GM12878 (cell line): ENCODE measurements at regions not wholly inside any gene's neighbourhood (a gene's known extent, or its start where the extent isn't known, plus 50 kb on each side); places are given as distances from the start of the nearest gene placed in this dataset.

Experiments
- ATAC-seq: fragments of 200-7000 bp; cut with Tn5 transposase; 3 replicates; pipeline ENCODE4 v1.9.1; 2020; ENCODE audit warnings: mild to moderate bottlenecking, moderate library complexity
- BruUV-seq: library from RNA; stranded (reverse); fragments of 400-500 nt; replicated peaks from 2 replicates; lab custom pipeline; 2021; lab: Mats Ljungman, UMichigan
- CTCF ChIA-PET: fragments of 300-600 bp; sonication (Branson Sonifier 250); formaldehyde crosslinking; extraction: SDS; loops from one replicate; lab custom pipeline; 2021; ENCODE audit warnings: inconsistent platforms; lab: Yijun Ruan, JAX
- POLR2A ChIA-PET: fragments of 350-600 bp; formaldehyde crosslinking; extraction: SDS; loops from one replicate; lab custom pipeline; 2021; ENCODE audit warnings: inconsistent platforms; lab: Charles Lee
- RAD21 ChIA-PET: fragments of 300-600 bp; sonication (Branson Sonifier 250); formaldehyde crosslinking; loops from one replicate; lab custom pipeline; 2023; ENCODE audit warnings: antibody characterized with exemption; ENCODE audit not compliant: unreplicated experiment; lab: Charles Lee
- SMC1A ChIA-PET: fragments of 300-600 bp; sonication (Branson Sonifier 250); formaldehyde crosslinking; loops from one replicate; lab custom pipeline; 2023; ENCODE audit not compliant: unreplicated experiment, uncharacterized antibody; lab: Charles Lee
- DNase-seq: peaks from one replicate; pipeline ENCODE4 v3.0.0-alpha.2; 2011; ENCODE audit warnings: low read depth, low spot score
- FAIRE-seq: peaks from 3 replicates; lab custom pipeline; 2011; peaks lifted over from hg19 to GRCh38; lab: Jason Lieb, UNC
- H2AFZ ChIP-seq: 2 replicates; pipeline ENCODE4 v1.6.0; 2011; ENCODE audit warnings: low read depth, low read length, control low read depth; ENCODE audit not compliant: control insufficient read depth
- H3K27ac ChIP-seq: 2 replicates; pipeline ENCODE4 v1.5.1; 2011; ENCODE audit warnings: control low read depth; ENCODE audit not compliant: control insufficient read depth, insufficient read depth
- H3K27me3 ChIP-seq, 2 experiments: replicated peaks in 1 of 2; 2 replicates each; pipeline versions ENCODE4 v1.6.0 to v1.6.1; 2011; ENCODE audit warnings: low read length in 1 of 2; ENCODE audit not compliant: control insufficient read depth in 2 of 2, insufficient read depth in 2 of 2
- H3K36me3 ChIP-seq, 2 experiments: 2 replicates each; pipeline ENCODE4 v1.5.1; 2011; ENCODE audit warnings: low read length in 1 of 2; ENCODE audit not compliant: control insufficient read depth in 2 of 2, insufficient read depth in 2 of 2
- H3K4me1 ChIP-seq: 2 replicates; pipeline ENCODE4 v1.6.1; 2011; ENCODE audit warnings: mild to moderate bottlenecking, low read length, moderate library complexity, mixed read lengths; ENCODE audit not compliant: control insufficient read depth, insufficient read depth
- H3K4me2 ChIP-seq: 2 replicates; pipeline ENCODE4 v1.6.0; 2011; ENCODE audit warnings: control low read depth; ENCODE audit not compliant: control insufficient read depth, insufficient read depth
- H3K4me3 ChIP-seq: fragments of 200-600 bp; sonication (generic); 2 replicates; pipeline ENCODE4 v1.5.1; 2016
- H3K79me2 ChIP-seq: 2 replicates; pipeline ENCODE4 v1.6.0; 2011; ENCODE audit warnings: low read length; ENCODE audit not compliant: control insufficient read depth, insufficient read depth
- H3K9ac ChIP-seq: 2 replicates; pipeline ENCODE4 v1.8.0; 2011; ENCODE audit warnings: low read length, control low read depth, mixed read lengths; ENCODE audit not compliant: control insufficient read depth, insufficient read depth
- H3K9me3 ChIP-seq: replicated peaks from 3 replicates; pipeline ENCODE4 v1.5.1; 2011; ENCODE audit warnings: mild to moderate bottlenecking, low read length; ENCODE audit not compliant: control insufficient read depth, insufficient read depth
- H4K20me1 ChIP-seq: 2 replicates; pipeline ENCODE4 v1.6.0; 2011; ENCODE audit not compliant: control insufficient read depth, insufficient read depth
- ASH2L ChIP-seq: fragments of 300-600, 200-600 bp; sonication (generic); IDR thresholded peaks from 2 replicates; pipeline ENCODE4 v1.6.1; 2017; ENCODE audit warnings: low read depth, mild to moderate bottlenecking, borderline replicate concordance
- ATF7 ChIP-seq: fragments of 450-650 bp; IDR thresholded peaks from 2 replicates; pipeline ENCODE4 v1.6.1; 2016; ENCODE audit warnings: low read depth, mild to moderate bottlenecking
- IKZF1 ChIP-seq: fragments of 450-650 bp; conservative IDR thresholded peaks from 2 replicates; pipeline ENCODE4 v1.6.1; 2017; ENCODE audit warnings: antibody characterized with exemption, mild to moderate bottlenecking
- NBN ChIP-seq: fragments of 450-650 bp; IDR thresholded peaks from 2 replicates; pipeline ENCODE4 v1.6.1; 2016
- RAD51 ChIP-seq: fragments of 450-650 bp; IDR thresholded peaks from 2 replicates; pipeline ENCODE4 v1.6.1; 2016; ENCODE audit warnings: moderate library complexity, mild to moderate bottlenecking, inconsistent platforms
- SUZ12 ChIP-seq: fragments of 200-600 bp; sonication (generic); IDR thresholded peaks from one replicate; pipeline ENCODE4 v1.6.1; 2018; ENCODE audit warnings: antibody characterized with exemption, mild to moderate bottlenecking; ENCODE audit not compliant: unreplicated experiment
- TARDBP ChIP-seq: IDR thresholded peaks from 2 replicates; pipeline ENCODE4 v1.6.1; 2016; ENCODE audit warnings: borderline replicate concordance
- WRNIP1 ChIP-seq: IDR thresholded peaks from 2 replicates; pipeline ENCODE4 v1.6.1; 2011; ENCODE audit warnings: low read depth, low read length, improper control_type of control experiment, borderline replicate concordance
- ZNF24 ChIP-seq: fragments of 450-650 bp; IDR thresholded peaks from 2 replicates; pipeline ENCODE4 v1.6.1; 2017; ENCODE audit warnings: antibody characterized with exemption, mild to moderate bottlenecking
- WGBS: methylation state at CpG from one replicate; pipeline ENCODE4 v1.1.6; 2016; ENCODE audit warnings: low lambda C conversion rate; ENCODE audit not compliant: insufficient replicate concordance, insufficient coverage; ENCODE audit errors: missing lambda C conversion rate; 5-methylcytosine and 5-hydroxymethylcytosine counted together
- in situ Hi-C: fragments of 300-500 bp; cut with MboI; formaldehyde crosslinking; loops from 9 replicates; pipeline ENCODE4 v1.14.3; 2018; ENCODE audit warnings: mixed read lengths
- intact Hi-C: fragments of 100-400 bp; cut with micrococcal nuclease; formaldehyde crosslinking; loops from one replicate; pipeline ENCODE4 v1.14.2; 2022; ENCODE audit not compliant: unreplicated experiment
- TF ChIP-seq, protein P1 (sequence below): IDR thresholded peaks from 2 replicates; pipeline ENCODE4 v1.6.1; 2012; ENCODE audit warnings: mild to moderate bottlenecking, low read depth, low read length
- TF ChIP-seq, protein P2 (sequence below): fragments of 450-650 bp; formaldehyde crosslinking; IDR thresholded peaks from 2 replicates; pipeline ENCODE4 v1.4.0; 2020; ENCODE audit warnings: mild to moderate bottlenecking, moderate library complexity
- TF ChIP-seq, protein P3 (sequence below): IDR thresholded peaks from 2 replicates; pipeline ENCODE4 v1.6.1; 2012; ENCODE audit warnings: low read depth, low read length, improper control_type of control experiment
- TF ChIP-seq, protein P4 (sequence below): fragments of 450-650 bp; IDR thresholded peaks from 2 replicates; pipeline ENCODE4 v1.6.1; 2017; ENCODE audit warnings: mild to moderate bottlenecking, low read depth, inconsistent platforms; ENCODE audit not compliant: poor library complexity, severe bottlenecking

DNA sequence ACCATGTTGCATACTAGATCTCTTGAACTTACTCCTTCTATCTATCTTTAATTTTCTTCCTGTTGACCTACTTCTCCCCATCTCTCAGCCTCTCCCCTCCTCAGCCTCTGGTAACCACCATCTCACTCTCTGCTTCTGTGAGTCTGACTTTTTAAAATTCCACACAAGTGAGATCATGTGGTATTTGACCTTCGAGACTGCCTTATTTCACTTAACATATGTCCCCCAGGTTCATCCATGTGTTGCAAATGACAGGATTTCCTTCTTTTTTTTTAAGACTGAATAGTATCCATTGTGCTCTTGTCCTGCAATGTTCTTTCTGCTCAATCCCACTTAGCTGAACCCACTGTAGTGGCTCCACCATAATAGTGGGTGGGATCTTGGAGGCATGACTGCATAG, 51.4 kb upstream of the DNAJC1 start:
- intact Hi-C loops: no loop called here
- H3K27ac ChIP-seq: no peak overlapping the region
- H3K79me2 ChIP-seq: no peaks in the 10 kb centered on the region
- 0% methylated on average over 1 of the region's 1 CpG for WGBS
- ChIA-PET RAD21 (no interaction called here), CTCF (no interaction called here), SMC1A (no interaction called here), POLR2A (no interaction called here)
- ATAC-seq: no peak
- H3K4me1 ChIP-seq: no peaks in the 10 kb centered on the region
- in situ Hi-C loops: no loop called here
- H2AFZ ChIP-seq: no peak overlapping the region
- no peak overlapping the region for H3K4me2 ChIP-seq
- no peak for TF ChIP-seq TARDBP
- no peak for TF ChIP-seq RAD51
- no peak for TF ChIP-seq NBN
- TF ChIP-seq, protein P1, sequence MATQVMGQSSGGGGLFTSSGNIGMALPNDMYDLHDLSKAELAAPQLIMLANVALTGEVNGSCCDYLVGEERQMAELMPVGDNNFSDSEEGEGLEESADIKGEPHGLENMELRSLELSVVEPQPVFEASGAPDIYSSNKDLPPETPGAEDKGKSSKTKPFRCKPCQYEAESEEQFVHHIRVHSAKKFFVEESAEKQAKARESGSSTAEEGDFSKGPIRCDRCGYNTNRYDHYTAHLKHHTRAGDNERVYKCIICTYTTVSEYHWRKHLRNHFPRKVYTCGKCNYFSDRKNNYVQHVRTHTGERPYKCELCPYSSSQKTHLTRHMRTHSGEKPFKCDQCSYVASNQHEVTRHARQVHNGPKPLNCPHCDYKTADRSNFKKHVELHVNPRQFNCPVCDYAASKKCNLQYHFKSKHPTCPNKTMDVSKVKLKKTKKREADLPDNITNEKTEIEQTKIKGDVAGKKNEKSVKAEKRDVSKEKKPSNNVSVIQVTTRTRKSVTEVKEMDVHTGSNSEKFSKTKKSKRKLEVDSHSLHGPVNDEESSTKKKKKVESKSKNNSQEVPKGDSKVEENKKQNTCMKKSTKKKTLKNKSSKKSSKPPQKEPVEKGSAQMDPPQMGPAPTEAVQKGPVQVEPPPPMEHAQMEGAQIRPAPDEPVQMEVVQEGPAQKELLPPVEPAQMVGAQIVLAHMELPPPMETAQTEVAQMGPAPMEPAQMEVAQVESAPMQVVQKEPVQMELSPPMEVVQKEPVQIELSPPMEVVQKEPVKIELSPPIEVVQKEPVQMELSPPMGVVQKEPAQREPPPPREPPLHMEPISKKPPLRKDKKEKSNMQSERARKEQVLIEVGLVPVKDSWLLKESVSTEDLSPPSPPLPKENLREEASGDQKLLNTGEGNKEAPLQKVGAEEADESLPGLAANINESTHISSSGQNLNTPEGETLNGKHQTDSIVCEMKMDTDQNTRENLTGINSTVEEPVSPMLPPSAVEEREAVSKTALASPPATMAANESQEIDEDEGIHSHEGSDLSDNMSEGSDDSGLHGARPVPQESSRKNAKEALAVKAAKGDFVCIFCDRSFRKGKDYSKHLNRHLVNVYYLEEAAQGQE: no peak
- TF ChIP-seq WRNIP1: no peak
- TF ChIP-seq, protein P2, sequence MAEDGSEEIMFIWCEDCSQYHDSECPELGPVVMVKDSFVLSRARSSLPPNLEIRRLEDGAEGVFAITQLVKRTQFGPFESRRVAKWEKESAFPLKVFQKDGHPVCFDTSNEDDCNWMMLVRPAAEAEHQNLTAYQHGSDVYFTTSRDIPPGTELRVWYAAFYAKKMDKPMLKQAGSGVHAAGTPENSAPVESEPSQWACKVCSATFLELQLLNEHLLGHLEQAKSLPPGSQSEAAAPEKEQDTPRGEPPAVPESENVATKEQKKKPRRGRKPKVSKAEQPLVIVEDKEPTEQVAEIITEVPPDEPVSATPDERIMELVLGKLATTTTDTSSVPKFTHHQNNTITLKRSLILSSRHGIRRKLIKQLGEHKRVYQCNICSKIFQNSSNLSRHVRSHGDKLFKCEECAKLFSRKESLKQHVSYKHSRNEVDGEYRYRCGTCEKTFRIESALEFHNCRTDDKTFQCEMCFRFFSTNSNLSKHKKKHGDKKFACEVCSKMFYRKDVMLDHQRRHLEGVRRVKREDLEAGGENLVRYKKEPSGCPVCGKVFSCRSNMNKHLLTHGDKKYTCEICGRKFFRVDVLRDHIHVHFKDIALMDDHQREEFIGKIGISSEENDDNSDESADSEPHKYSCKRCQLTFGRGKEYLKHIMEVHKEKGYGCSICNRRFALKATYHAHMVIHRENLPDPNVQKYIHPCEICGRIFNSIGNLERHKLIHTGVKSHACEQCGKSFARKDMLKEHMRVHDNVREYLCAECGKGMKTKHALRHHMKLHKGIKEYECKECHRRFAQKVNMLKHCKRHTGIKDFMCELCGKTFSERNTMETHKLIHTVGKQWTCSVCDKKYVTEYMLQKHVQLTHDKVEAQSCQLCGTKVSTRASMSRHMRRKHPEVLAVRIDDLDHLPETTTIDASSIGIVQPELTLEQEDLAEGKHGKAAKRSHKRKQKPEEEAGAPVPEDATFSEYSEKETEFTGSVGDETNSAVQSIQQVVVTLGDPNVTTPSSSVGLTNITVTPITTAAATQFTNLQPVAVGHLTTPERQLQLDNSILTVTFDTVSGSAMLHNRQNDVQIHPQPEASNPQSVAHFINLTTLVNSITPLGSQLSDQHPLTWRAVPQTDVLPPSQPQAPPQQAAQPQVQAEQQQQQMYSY: no peak
- TF ChIP-seq ASH2L: no peak
- TF ChIP-seq, protein P3, sequence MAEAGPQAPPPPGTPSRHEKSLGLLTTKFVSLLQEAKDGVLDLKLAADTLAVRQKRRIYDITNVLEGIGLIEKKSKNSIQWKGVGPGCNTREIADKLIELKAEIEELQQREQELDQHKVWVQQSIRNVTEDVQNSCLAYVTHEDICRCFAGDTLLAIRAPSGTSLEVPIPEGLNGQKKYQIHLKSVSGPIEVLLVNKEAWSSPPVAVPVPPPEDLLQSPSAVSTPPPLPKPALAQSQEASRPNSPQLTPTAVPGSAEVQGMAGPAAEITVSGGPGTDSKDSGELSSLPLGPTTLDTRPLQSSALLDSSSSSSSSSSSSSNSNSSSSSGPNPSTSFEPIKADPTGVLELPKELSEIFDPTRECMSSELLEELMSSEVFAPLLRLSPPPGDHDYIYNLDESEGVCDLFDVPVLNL: no peak
- TF ChIP-seq, protein P4, sequence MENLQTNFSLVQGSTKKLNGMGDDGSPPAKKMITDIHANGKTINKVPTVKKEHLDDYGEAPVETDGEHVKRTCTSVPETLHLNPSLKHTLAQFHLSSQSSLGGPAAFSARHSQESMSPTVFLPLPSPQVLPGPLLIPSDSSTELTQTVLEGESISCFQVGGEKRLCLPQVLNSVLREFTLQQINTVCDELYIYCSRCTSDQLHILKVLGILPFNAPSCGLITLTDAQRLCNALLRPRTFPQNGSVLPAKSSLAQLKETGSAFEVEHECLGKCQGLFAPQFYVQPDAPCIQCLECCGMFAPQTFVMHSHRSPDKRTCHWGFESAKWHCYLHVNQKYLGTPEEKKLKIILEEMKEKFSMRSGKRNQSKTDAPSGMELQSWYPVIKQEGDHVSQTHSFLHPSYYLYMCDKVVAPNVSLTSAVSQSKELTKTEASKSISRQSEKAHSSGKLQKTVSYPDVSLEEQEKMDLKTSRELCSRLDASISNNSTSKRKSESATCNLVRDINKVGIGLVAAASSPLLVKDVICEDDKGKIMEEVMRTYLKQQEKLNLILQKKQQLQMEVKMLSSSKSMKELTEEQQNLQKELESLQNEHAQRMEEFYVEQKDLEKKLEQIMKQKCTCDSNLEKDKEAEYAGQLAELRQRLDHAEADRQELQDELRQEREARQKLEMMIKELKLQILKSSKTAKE: no peak
- TF ChIP-seq SUZ12: no peak
- no peak for TF ChIP-seq IKZF1
- no peak for TF ChIP-seq ATF7
- TF ChIP-seq ZNF24: no peak
- no peak overlapping the region for H3K9ac ChIP-seq
- no peaks in the 10 kb centered on the region for H3K27me3 ChIP-seq
- BruUV-seq: no TSS peak
- no peaks in the 10 kb centered on the region for H3K36me3 ChIP-seq
- H3K4me3 ChIP-seq: no peak overlapping the region
- no peak for FAIRE-seq
- no peaks in the 10 kb centered on the region for H4K20me1 ChIP-seq
- no peak for DNase-seq
- H3K9me3 ChIP-seq: no peaks in the 10 kb centered on the region
